Smooth muscle cell (in vitro differentiated cells): ENCODE measurements at regions not wholly inside any gene's neighbourhood (a gene's known extent, or its start where the extent isn't known, plus 50 kb on each side); places are given as distances from the start of the nearest gene placed in this dataset.

Source experiments
- DNase-seq: peaks from one replicate; lab custom pipeline; 2025; ENCODE audit not compliant: unreplicated experiment; lab: John Stamatoyannopoulos, UW
- H2AFZ ChIP-seq: fragments of 200-600 bp; sonication (generic); 2 replicates; pipeline ENCODE4 v1.6.0; 2016; ENCODE audit warnings: antibody characterized with exemption, low read depth, mild to moderate bottlenecking
- H3F3A ChIP-seq: fragments of 200-600 bp; sonication (generic); 2 replicates; pipeline ENCODE4 v1.6.0; 2017; ENCODE audit warnings: antibody characterized with exemption, low read depth
- H3K27ac ChIP-seq: fragments of 200-600 bp; sonication (generic); 2 replicates; pipeline ENCODE4 v1.5.1; 2016; ENCODE audit warnings: low read depth, mild to moderate bottlenecking
- H3K27me3 ChIP-seq: fragments of 200-600 bp; sonication (generic); 2 replicates; pipeline ENCODE4 v1.6.1; 2016; ENCODE audit warnings: low read depth, mild to moderate bottlenecking
- H3K36me3 ChIP-seq: fragments of 200-600 bp; sonication (generic); 2 replicates; pipeline ENCODE4 v1.5.1; 2016; ENCODE audit warnings: low read depth
- H3K4me1 ChIP-seq: fragments of 200-600 bp; sonication (generic); 2 replicates; pipeline ENCODE4 v1.5.1; 2016; ENCODE audit warnings: low read depth
- H3K4me2 ChIP-seq: fragments of 200-600 bp; sonication (generic); 2 replicates; pipeline ENCODE4 v1.6.0; 2016; ENCODE audit warnings: mild to moderate bottlenecking
- H3K4me3 ChIP-seq: fragments of 200-600 bp; sonication (generic); 2 replicates; pipeline ENCODE4 v1.5.1; 2016; ENCODE audit warnings: mild to moderate bottlenecking
- H3K79me2 ChIP-seq: fragments of 200-600 bp; sonication (generic); 2 replicates; pipeline ENCODE4 v1.6.0; 2016; ENCODE audit warnings: low read depth, mild to moderate bottlenecking
- H3K9ac ChIP-seq: fragments of 200-600 bp; sonication (generic); 2 replicates; pipeline ENCODE4 v1.6.0; 2016; ENCODE audit warnings: low read depth
- H3K9me3 ChIP-seq: fragments of 200-600 bp; sonication (generic); replicated peaks from 2 replicates; pipeline ENCODE4 v1.5.1; 2016; ENCODE audit warnings: low read depth
- H4K20me1 ChIP-seq: fragments of 200-600 bp; sonication (generic); 2 replicates; pipeline ENCODE4 v1.6.0; 2016; ENCODE audit warnings: low read depth
- CTCF ChIP-seq: fragments of 200-600 bp; sonication (generic); IDR thresholded peaks from 2 replicates; pipeline ENCODE4 v1.5.1; 2017; ENCODE audit warnings: borderline replicate concordance, mild to moderate bottlenecking, antibody characterized with exemption; ENCODE audit not compliant: insufficient read depth, poor library complexity, severe bottlenecking
- WGBS: methylation state at CpG from one replicate; pipeline ENCODE4 v1.1.7; 2016; ENCODE audit warnings: low lambda C conversion rate; 5-methylcytosine and 5-hydroxymethylcytosine counted together

DNA sequence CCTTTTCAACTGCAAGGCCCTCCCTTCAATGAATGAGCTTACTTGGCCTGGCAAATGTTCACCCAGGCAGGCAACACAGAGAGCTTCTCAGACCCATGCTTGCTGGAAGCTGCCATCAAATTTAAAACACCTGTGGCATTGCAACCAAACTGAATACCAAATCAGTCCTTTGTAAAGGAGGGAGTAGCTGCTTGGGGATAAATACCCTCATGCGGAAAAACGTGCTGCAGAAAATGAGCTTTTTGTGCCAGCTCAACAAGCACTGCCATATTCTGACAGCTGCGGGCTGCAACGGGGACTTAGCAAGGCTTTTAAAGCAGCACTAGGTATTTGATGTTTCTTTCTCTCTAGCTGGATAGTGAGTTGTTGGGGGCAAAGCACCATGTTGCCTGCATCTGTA lies 119.7 kb downstream of the PLPPR4 start:
- no peaks in the 10 kb centered on the region for H3K9me3 ChIP-seq
- H4K20me1 ChIP-seq = no peaks in the 10 kb centered on the region
- H3K27me3 ChIP-seq = no peaks in the 10 kb centered on the region
- no peaks in the 10 kb centered on the region for H3F3A ChIP-seq
- H2AFZ ChIP-seq = no peak overlapping the region
- H3K27ac ChIP-seq = no peak overlapping the region
- H3K79me2 ChIP-seq = no peaks in the 10 kb centered on the region
- H3K36me3 ChIP-seq = no peaks in the 10 kb centered on the region
- no peak overlapping the region for H3K4me3 ChIP-seq
- no peak for DNase-seq
- no peak overlapping the region for H3K9ac ChIP-seq
- WGBS = 90% methylated on average over 4 of the region's 4 CpGs
- no peaks in the 10 kb centered on the region for H3K4me1 ChIP-seq
- no peak overlapping the region for H3K4me2 ChIP-seq
- TF ChIP-seq CTCF = no peak

DNA sequence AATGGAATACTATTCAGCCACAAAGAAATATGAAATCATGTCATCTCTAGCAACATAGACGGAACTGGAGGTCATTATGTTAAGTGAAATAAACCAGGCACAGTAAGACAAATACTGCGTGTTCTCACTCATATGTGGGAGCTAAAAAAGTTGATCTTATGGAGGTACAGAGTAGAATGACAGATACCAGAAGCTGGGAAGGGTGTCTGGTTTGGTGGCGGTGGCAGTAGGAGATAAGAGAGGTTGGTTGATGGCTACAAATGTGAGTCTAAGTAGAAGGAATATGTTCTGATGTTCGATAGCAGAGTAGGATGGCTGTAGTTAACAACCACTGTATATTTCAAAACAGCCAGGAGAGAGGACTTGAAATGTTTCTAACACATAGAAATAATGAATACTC lies 121.6 kb downstream of the PLPPR4 start:
- 69% methylated on average over 4 of the region's 4 CpGs for WGBS
- Histone ChIP-seq H3K4me2 (no peak overlapping the region), H3K36me3 (no peaks in the 10 kb centered on the region), H3K9ac (no peak overlapping the region), H3K79me2 (no peaks in the 10 kb centered on the region), H4K20me1 (no peaks in the 10 kb centered on the region), H3K27ac (no peak overlapping the region), H3F3A (no peaks in the 10 kb centered on the region), H3K27me3 (no peaks in the 10 kb centered on the region), H2AFZ (no peak overlapping the region), H3K4me1 (no peaks in the 10 kb centered on the region), H3K4me3 (no peak overlapping the region), H3K9me3 (no peaks in the 10 kb centered on the region)
- TF ChIP-seq CTCF = no peak
- DNase-seq = no peak

GRCh38 chr1:99396389-99396788 lies 132.1 kb downstream of the PLPPR4 start:
- Histone ChIP-seq H3K27ac (no peak overlapping the region), H3K36me3 (no peaks in the 10 kb centered on the region), H3K79me2 (no peaks in the 10 kb centered on the region), H3K4me1 (no peaks in the 10 kb centered on the region), H3K9ac (no peak overlapping the region), H3K4me3 (no peak overlapping the region), H3K4me2 (no peak overlapping the region), H3K27me3 (no peaks in the 10 kb centered on the region), H3F3A (no peaks in the 10 kb centered on the region), H4K20me1 (no peaks in the 10 kb centered on the region), H2AFZ (no peak overlapping the region), H3K9me3 (no peaks in the 10 kb centered on the region)
- no peak for DNase-seq
- WGBS = 98% methylated on average over 2 of the region's 2 CpGs
- no peak for TF ChIP-seq CTCF

DNA sequence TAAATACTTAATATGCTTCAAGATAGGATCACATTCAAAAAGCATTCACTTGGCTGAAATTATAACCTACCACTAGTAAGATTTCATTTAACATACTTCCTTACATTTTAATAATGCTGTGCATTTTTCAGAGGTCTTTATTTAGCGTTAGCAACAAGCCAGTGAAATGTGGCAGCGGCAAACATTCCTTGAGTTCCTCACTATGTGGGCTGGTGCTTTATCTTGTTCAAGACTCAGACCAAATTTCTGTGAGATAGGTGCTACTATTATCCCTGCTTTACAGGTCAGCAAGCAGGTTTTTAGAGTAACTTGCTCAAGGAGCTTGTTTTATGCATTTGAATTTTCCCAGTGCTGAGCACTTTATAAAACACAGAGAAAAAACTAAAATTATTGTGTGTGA lies 132.7 kb downstream of the PLPPR4 start:
- no peak for TF ChIP-seq CTCF
- Histone ChIP-seq H3K4me1 (no peaks in the 10 kb centered on the region), H3K9me3 (no peaks in the 10 kb centered on the region), H3K79me2 (no peaks in the 10 kb centered on the region), H3K9ac (no peak overlapping the region), H2AFZ (no peak overlapping the region), H3K27me3 (no peaks in the 10 kb centered on the region), H3F3A (no peaks in the 10 kb centered on the region), H3K4me3 (no peak overlapping the region), H3K4me2 (no peak overlapping the region), H3K27ac (no peak overlapping the region), H3K36me3 (no peaks in the 10 kb centered on the region), H4K20me1 (no peaks in the 10 kb centered on the region)
- DNase-seq = no peak
- whole genome bisulfite sequencing = 34% methylated on average over 2 of the region's 2 CpGs
